Transverse colon (tissue), 4 donors: ENCODE measurements at regions not wholly inside any gene's neighbourhood (a gene's known extent, or its start where the extent isn't known, plus 50 kb on each side); places are given as distances from the start of the nearest gene placed in this dataset.

Source experiments
- DNase-seq: peaks from one replicate; pipeline ENCODE4 v3.0.0-alpha.2; 2019
- H3K27ac ChIP-seq, 4 donors: fragments of 200-600 bp; sonication (generic); 2 replicates each; pipeline ENCODE4 v1.5.1; 2016 to 2018; ENCODE audit warnings: inconsistent platforms in 4 of 4
- H3K27me3 ChIP-seq: fragments of 200-600 bp; sonication (generic); 2 replicates; pipeline ENCODE4 v1.5.1; 2017; ENCODE audit warnings: inconsistent platforms
- H3K36me3 ChIP-seq, 4 donors: fragments of 200-600 bp; sonication (generic); 2 replicates each; pipeline ENCODE4 v1.5.1; 2017 to 2019; ENCODE audit warnings: inconsistent platforms in 4 of 4
- H3K4me1 ChIP-seq, 4 donors: fragments of 200-600 bp; sonication (generic); 2 replicates each; pipeline ENCODE4 v1.5.1; 2017 to 2020; ENCODE audit warnings: inconsistent platforms in 4 of 4
- H3K4me3 ChIP-seq, 4 donors: fragments of 200-600 bp; sonication (generic); 1 replicate in 1 of 4; 2 replicates in 3 of 4; pipeline versions ENCODE4 v1.5.1 to v1.6.1; 2017 to 2019; ENCODE audit warnings: inconsistent platforms in 4 of 4
- H3K9me3 ChIP-seq, 2 donors: fragments of 200-600 bp; sonication (generic); 2 replicates each; pipeline ENCODE4 v1.5.1; 2017 to 2019; ENCODE audit warnings: inconsistent platforms in 2 of 2
- CTCF ChIP-seq, 5 experiments: fragments of 200-600 bp in 3 of 5; fragments of 450-650 bp in 2 of 5; sonication (generic) in 3 of 5; IDR thresholded peaks; 1 replicate in 2 of 5; 2 replicates in 3 of 5; pipeline ENCODE4 v1.5.1; 2016 to 2017; ENCODE audit warnings: antibody characterized with exemption in 5 of 5, inconsistent platforms in 3 of 5, mild to moderate bottlenecking in 2 of 5, moderate library complexity in 1 of 5
- EP300 ChIP-seq: sonication (generic); formaldehyde crosslinking; IDR thresholded peaks from one replicate; pipeline ENCODE4 v1.6.1; 2017; ENCODE audit warnings: antibody characterized with exemption, low read depth
- POLR2A ChIP-seq: fragments of 450-650 bp; IDR thresholded peaks from one replicate; pipeline ENCODE4 v1.6.1; 2016; ENCODE audit warnings: antibody characterized with exemption, mild to moderate bottlenecking, moderate library complexity
- POLR2AphosphoS5 ChIP-seq, 3 donors: sonication (generic); formaldehyde crosslinking; IDR thresholded peaks; one replicate each; pipeline ENCODE4 v1.6.1; 2016; ENCODE audit warnings: antibody characterized with exemption in 3 of 3
- WGBS, 2 donors: methylation state at CpG; one replicate each; pipeline ENCODE4 v1.1.5; 2018; ENCODE audit warnings: low coverage in 1 of 2; 5-methylcytosine and 5-hydroxymethylcytosine counted together
- in situ Hi-C, 4 donors: fragments of 200-750 bp; cut with MboI; loops; one replicate each; pipeline versions ENCODE4 v1.15.0 to v1.15.1; 2017; ENCODE audit warnings: low sequenced_read_pairs in 3 of 4, low pct_ligation_motif_present in 1 of 4, low pct_unique_long_range_greater_than_20kb in 1 of 4
- intact Hi-C: fragments of 100-400 bp; cut with DNase I; formaldehyde crosslinking; loops from one replicate; pipeline ENCODE4 v1.15.1; 2023; ENCODE audit warnings: low total_unique reads

- 69 to 70% methylated on average over 4 of the region's 4 CpGs for WGBS, 2 donors
- Histone ChIP-seq H3K4me1 (no peaks in the 10 kb centered on the region), H3K36me3 (no peaks in the 10 kb centered on the region), H3K4me3 (no peak overlapping the region), H3K27me3 (no peaks in the 10 kb centered on the region), H3K27ac (no peak overlapping the region), H3K9me3 (no peaks in the 10 kb centered on the region)
- in situ Hi-C loops (no loop called here), intact Hi-C loops (no loop called here)
- TF ChIP-seq EP300: no peak
- TF ChIP-seq POLR2AphosphoS5 (IDR thresholded peaks at IDR 0.05): no peak
- TF ChIP-seq CTCF (IDR thresholded peaks at IDR 0.05): no peak
- no peak for TF ChIP-seq POLR2A
- no peak for DNase-seq
Observed at GRCh38 chr6:160804639-160805038, 102.6 kb downstream of the PLG start.

- WGBS, 2 donors: 74% methylated on average over 2 of the region's 2 CpGs
- Histone ChIP-seq H3K9me3 (no peaks in the 10 kb centered on the region), H3K4me1 (no peaks in the 10 kb centered on the region), H3K27ac (no peak overlapping the region), H3K4me3 (no peak overlapping the region), H3K27me3 (no peaks in the 10 kb centered on the region), H3K36me3 (no peaks in the 10 kb centered on the region)
- DNase-seq: no peak
- in situ Hi-C loops: no loop called here
- TF ChIP-seq POLR2A (no peak), CTCF (IDR thresholded peaks at IDR 0.05) (no peak), EP300 (no peak), POLR2AphosphoS5 (IDR thresholded peaks at IDR 0.05) (no peak)
- intact Hi-C loops: no loop called here
Observed at GRCh38 chr6:160808263-160808662, 106.2 kb downstream of the PLG start.

GRCh38 chr6:160810238-160810637 is 108.2 kb downstream of the PLG start:
- H3K27ac ChIP-seq: no peak overlapping the region
- no peaks in the 10 kb centered on the region for H3K36me3 ChIP-seq
- H3K4me3 ChIP-seq: no peak overlapping the region
- H3K27me3 ChIP-seq: no peaks in the 10 kb centered on the region
- WGBS, 2 donors: 41% methylated on average over 3 of the region's 3 CpGs
- H3K9me3 ChIP-seq: no peaks in the 10 kb centered on the region
- no peaks in the 10 kb centered on the region for H3K4me1 ChIP-seq
- no peak for DNase-seq
- TF ChIP-seq EP300: no peak
- TF ChIP-seq POLR2AphosphoS5 (IDR thresholded peaks at IDR 0.05): no peak
- no peak for TF ChIP-seq POLR2A
- no peak for TF ChIP-seq CTCF (IDR thresholded peaks at IDR 0.05)
- in situ Hi-C loops (no loop called here), intact Hi-C loops (no loop called here)

GRCh38 chr6:160812097-160812496 is 110.1 kb downstream of the PLG start:
- in situ Hi-C loops: no loop called here
- DNase-seq: no peak
- Histone ChIP-seq H3K27me3 (no peaks in the 10 kb centered on the region), H3K27ac (no peak overlapping the region), H3K36me3 (no peaks in the 10 kb centered on the region), H3K9me3 (no peaks in the 10 kb centered on the region), H3K4me1 (no peaks in the 10 kb centered on the region), H3K4me3 (no peak overlapping the region)
- no peak for TF ChIP-seq CTCF (IDR thresholded peaks at IDR 0.05)
- TF ChIP-seq EP300: no peak
- TF ChIP-seq POLR2AphosphoS5 (IDR thresholded peaks at IDR 0.05): no peak
- no peak for TF ChIP-seq POLR2A
- 65 to 70% methylated on average over 2 of the region's 2 CpGs for WGBS, 2 donors
- intact Hi-C loops: no loop called here
